Ovary (tissue), 7 donors: ENCODE measurements at regions not wholly inside any gene's neighbourhood (a gene's known extent, or its start where the extent isn't known, plus 50 kb on each side); places are given as distances from the start of the nearest gene placed in this dataset.

Source experiments
- DNase-seq, 5 donors: peaks; one replicate each; pipeline ENCODE4 v3.0.0-alpha.2; 2019 to 2020
- H3K27ac ChIP-seq, 2 donors: fragments of 200-600 bp; one replicate each; pipeline versions ENCODE4 v1.5.1 to v1.8.0; 2019 to 2022
- H3K27me3 ChIP-seq: fragments of 200-600 bp; one replicate; pipeline ENCODE4 v1.8.0; 2022
- H3K36me3 ChIP-seq: fragments of 200-600 bp; sonication (generic); one replicate; pipeline ENCODE4 v1.5.1; 2019
- H3K4me1 ChIP-seq: one replicate; pipeline ENCODE4 v1.8.1; 2013; ENCODE audit warnings: mild to moderate bottlenecking, moderate library complexity; ENCODE audit not compliant: insufficient read depth
- H3K4me3 ChIP-seq: fragments of 200-600 bp; sonication (generic); one replicate; pipeline ENCODE4 v1.5.1; 2017
- H3K9me3 ChIP-seq, 2 donors: fragments of 200-600 bp in 1 of 2; sonication (generic) in 1 of 2; one replicate each; pipeline versions ENCODE4 v1.5.1 to v1.8.1; 2013 to 2019; ENCODE audit warnings: mild to moderate bottlenecking in 1 of 2, moderate library complexity in 1 of 2
- EP300 ChIP-seq: sonication (generic); formaldehyde crosslinking; IDR thresholded peaks from one replicate; pipeline ENCODE4 v1.6.1; 2017; ENCODE audit warnings: antibody characterized with exemption
- POLR2A ChIP-seq: fragments of 450-650 bp; IDR thresholded peaks from one replicate; pipeline ENCODE4 v1.6.1; 2017; ENCODE audit warnings: antibody characterized with exemption, mild to moderate bottlenecking, moderate library complexity
- WGBS, 3 donors: extraction: QIAGEN DNeasy Blood & Tissue Kit in 1 of 3; methylation state at CpG; one replicate each; pipeline versions ENCODE4 v1.1.5 to v1.1.7; 2013 to 2017; 5-methylcytosine and 5-hydroxymethylcytosine counted together
- intact Hi-C, 4 donors: fragments of 100-400 bp; cut with DNase I; formaldehyde crosslinking; loops; one replicate each; pipeline versions ENCODE4 v1.11.0 to v1.15.1; 2022 to 2023
- TF ChIP-seq, protein P1 (sequence below), 3 donors: fragments of 450-650 bp in 2 of 3; fragments of 200-600 bp in 1 of 3; IDR thresholded peaks; one replicate each; pipeline versions ENCODE4 v1.5.1 to v1.8.0; 2016 to 2022; ENCODE audit warnings: antibody characterized with exemption in 3 of 3, mild to moderate bottlenecking in 1 of 3
- donor health status: DM: no; HTN: no; CAD: no; lungs with moderate emphysema.
- donor health status: DM: no; HTN: no; CAD: no.
- donor health status: Bipolar disorder and iron deficiency.
- donor health status: DM: no; HTN: no; CAD: no.
- donor health status: DM: yes; HTN: yes; CAD: no.

DNA sequence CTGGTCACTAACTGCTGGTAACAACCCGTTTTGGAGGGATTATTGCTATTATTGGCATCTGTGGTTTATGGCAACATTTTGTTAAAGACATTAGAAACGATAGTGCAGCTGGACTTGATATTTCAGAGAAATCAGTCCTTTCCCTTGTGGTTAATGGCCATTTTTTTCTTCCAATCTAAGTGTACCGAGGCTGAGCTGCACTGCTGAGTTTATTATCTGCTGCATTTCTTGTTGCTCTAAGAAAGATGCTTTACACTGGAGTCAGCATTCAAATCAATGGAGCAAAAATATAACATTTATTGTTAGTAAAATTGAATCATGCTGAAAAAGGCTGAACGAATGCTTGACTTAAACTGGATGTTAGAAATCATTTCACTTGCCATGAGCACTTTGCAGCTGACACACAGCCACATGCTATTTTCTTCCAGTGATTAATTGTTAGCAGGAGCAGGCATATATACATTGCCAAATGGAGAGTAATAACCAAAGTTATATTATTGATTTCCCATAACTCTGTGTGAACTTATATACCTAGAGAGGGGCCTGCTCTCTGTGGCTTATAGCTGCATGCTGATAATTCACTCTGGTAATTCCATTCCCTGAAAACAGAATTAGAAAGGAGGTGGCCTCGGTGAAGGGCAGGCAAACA lies 66.5 kb upstream of the TTC29 start:
- WGBS, 3 donors: 57 to 63% (median 63%) methylated on average over 5 of the region's 5 CpGs
- no peak for DNase-seq
- TF ChIP-seq POLR2A (no peak), EP300 (no peak)
- TF ChIP-seq, protein P1, sequence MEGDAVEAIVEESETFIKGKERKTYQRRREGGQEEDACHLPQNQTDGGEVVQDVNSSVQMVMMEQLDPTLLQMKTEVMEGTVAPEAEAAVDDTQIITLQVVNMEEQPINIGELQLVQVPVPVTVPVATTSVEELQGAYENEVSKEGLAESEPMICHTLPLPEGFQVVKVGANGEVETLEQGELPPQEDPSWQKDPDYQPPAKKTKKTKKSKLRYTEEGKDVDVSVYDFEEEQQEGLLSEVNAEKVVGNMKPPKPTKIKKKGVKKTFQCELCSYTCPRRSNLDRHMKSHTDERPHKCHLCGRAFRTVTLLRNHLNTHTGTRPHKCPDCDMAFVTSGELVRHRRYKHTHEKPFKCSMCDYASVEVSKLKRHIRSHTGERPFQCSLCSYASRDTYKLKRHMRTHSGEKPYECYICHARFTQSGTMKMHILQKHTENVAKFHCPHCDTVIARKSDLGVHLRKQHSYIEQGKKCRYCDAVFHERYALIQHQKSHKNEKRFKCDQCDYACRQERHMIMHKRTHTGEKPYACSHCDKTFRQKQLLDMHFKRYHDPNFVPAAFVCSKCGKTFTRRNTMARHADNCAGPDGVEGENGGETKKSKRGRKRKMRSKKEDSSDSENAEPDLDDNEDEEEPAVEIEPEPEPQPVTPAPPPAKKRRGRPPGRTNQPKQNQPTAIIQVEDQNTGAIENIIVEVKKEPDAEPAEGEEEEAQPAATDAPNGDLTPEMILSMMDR (IDR thresholded peaks at IDR 0.05): no peak
- Histone ChIP-seq H3K4me1 (no peaks in the 10 kb centered on the region), H3K9me3 (no peaks in the 10 kb centered on the region), H3K36me3 (no peaks in the 10 kb centered on the region), H3K4me3 (no peak overlapping the region), H3K27ac (no peak overlapping the region), H3K27me3 (no peaks in the 10 kb centered on the region)
- intact Hi-C loops: loop anchor here in 1 of 4 donors (10.0 kb wide), 1 partner anchor 83 kb away; no protein-coding TSS in a partner anchor

DNA sequence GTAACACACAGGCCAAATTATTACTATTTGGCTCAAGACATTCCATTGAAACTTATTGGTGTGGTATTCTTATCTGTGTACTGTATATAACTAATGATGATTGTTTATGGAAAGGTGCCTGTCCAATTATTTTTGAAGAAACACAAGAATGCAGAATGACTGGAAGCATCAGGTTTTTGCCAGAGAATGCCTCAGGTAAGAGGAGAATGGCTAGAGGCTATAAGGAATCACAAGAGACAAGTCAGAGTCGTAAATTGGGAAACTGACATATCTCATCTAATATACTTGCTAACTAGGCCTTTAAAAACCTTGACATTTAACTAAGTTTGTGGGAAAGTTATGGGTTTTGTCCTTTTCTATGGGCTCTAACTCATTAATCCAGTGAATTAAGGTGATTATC lies 69.3 kb upstream of the TTC29 start:
- 74 to 89% (median 83%) methylated on average over 1 of the region's 1 CpG for WGBS, 3 donors
- no peaks in the 10 kb centered on the region for H3K9me3 ChIP-seq
- TF ChIP-seq, protein P1 (IDR thresholded peaks at IDR 0.05): no peak
- TF ChIP-seq EP300 (no peak), POLR2A (no peak)
- H3K4me1 ChIP-seq: no peaks in the 10 kb centered on the region
- no peaks in the 10 kb centered on the region for H3K36me3 ChIP-seq
- no peak overlapping the region for H3K27ac ChIP-seq
- intact Hi-C loops: loop anchor here in 1 of 4 donors (10.0 kb wide), 1 partner anchor 80 kb away; no protein-coding TSS in a partner anchor
- no peak for DNase-seq
- H3K4me3 ChIP-seq: no peak overlapping the region
- H3K27me3 ChIP-seq: no peaks in the 10 kb centered on the region

DNA sequence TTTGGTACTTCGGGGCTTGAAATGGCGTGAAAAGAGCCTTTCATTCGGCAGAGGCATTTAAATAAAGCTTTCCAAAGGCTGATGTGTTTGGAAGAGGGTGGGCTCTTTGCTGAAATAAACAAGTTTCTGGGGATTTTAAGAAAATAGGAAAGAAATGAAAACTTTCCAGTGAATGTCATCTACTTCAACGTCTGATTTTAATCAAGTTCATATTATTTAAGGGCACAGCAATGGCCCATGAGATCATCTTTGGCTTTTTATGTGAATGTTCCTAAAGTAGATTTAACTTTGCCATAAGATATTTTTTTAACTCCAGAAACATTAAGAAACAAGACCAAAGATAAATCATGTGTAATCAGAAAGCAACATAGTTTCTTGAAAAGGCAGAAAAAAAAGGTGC lies 69.8 kb upstream of the TTC29 start:
- intact Hi-C loops: loop anchor here in 1 of 4 donors (10.0 kb wide), 1 partner anchor 79 kb away; no protein-coding TSS in a partner anchor
- Histone ChIP-seq H3K9me3 (no peaks in the 10 kb centered on the region), H3K4me3 (no peak overlapping the region), H3K27ac (no peak overlapping the region), H3K4me1 (no peaks in the 10 kb centered on the region), H3K36me3 (no peaks in the 10 kb centered on the region), H3K27me3 (no peaks in the 10 kb centered on the region)
- no peak for DNase-seq
- TF ChIP-seq, protein P1 (IDR thresholded peaks at IDR 0.05): no peak
- TF ChIP-seq POLR2A (no peak), EP300 (no peak)
- WGBS, 3 donors: 11 to 24% (median 15%) methylated on average over 4 of the region's 4 CpGs

DNA sequence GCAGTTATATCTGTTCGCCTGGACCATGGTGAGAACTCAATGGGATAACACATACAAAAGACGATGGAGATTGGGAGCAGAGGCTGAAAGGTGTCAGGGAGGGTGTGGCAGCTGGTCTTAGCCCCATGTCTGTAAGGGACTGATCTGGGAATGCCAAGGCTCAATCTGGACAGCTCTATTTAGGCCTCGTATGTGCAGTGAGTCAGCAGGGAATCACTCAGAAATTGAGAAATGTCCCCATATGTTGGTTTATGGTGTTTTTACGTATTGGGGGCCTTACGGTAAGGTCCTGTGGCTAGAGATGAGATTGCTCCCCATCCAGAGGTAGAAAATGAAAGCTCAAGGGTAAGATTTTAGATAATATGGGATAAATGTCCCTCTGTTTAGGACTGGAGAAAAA lies 71.4 kb upstream of the TTC29 start:
- 90 to 94% (median 91%) methylated on average over 5 of the region's 5 CpGs for WGBS, 3 donors
- no peaks in the 10 kb centered on the region for H3K4me1 ChIP-seq
- no peak overlapping the region for H3K27ac ChIP-seq
- H3K36me3 ChIP-seq: no peaks in the 10 kb centered on the region
- DNase-seq: no peak
- intact Hi-C loops: loop anchor here in 1 of 4 donors (10.0 kb wide), 1 partner anchor 78 kb away; no protein-coding TSS in a partner anchor
- no peaks in the 10 kb centered on the region for H3K9me3 ChIP-seq
- no peak overlapping the region for H3K4me3 ChIP-seq
- no peak for TF ChIP-seq POLR2A
- TF ChIP-seq EP300: no peak
- TF ChIP-seq, protein P1 (IDR thresholded peaks at IDR 0.05): no peak
- H3K27me3 ChIP-seq: no peaks in the 10 kb centered on the region
